RKO (cell line): ENCODE measurements at regions not wholly inside any gene's neighbourhood (a gene's known extent, or its start where the extent isn't known, plus 50 kb on each side); places are given as distances from the start of the nearest gene placed in this dataset.
A peak's percentile ranks its signal among the peaks of the same experiment; 100 is the strongest.

ENCODE experiments used
- DNase-seq: peaks from one replicate; pipeline ENCODE4 v3.0.0-alpha.2; 2016; ENCODE audit warnings: low spot score

GRCh38 chr5:28516722-28517121 is 1478.3 kb upstream of the CDH9 start:
- no peak for DNase-seq

DNA sequence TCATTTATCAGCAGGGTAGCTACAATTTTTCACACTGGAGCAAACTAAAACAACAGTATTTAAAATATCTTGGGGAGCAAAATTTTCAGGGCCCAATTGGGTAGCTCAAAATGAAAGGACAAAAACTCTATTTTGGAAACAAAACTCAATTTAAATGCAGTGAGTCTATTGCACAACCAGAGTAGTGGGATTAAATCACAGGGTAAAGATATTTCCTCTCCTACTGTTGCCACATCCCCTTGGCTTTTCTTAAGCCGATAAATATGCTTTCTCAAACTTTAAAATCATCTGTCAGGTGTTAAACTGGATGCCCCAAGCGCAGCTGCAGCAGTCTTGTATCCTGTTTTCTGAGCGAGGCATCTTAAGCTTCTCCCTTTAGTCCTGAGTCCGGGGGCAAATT is 1474.3 kb upstream of the CDH9 start:
- DNase-seq: no peak

- no peak for DNase-seq
Measured at GRCh38 chr5:28505121-28505520, 1466.7 kb upstream of the CDH9 start.

DNA sequence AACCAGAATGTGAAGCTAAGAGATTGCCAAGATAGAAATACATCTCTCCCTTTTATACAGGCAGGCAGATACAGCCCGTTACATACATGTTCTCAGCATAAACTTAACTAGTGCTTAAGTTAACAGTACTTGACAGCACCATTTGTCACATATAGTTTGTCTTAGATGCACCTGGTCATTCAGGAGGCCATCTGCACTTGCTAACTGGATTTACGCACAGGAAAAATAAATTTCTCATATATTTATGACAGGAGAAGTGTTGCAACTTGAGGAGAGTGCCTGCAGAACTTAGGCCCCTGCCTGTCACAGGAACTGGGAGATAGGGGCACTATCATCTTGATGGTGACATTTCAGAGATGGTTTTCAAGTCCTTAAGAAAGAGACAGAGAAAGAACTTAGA is 1462.1 kb upstream of the CDH9 start:
- DNase-seq: no peak

- DNase-seq: no peak
Measured at GRCh38 chr5:28499766-28500290, 1461.4 kb upstream of the CDH9 start.

GRCh38 chr5:28495876-28496275 is 1457.5 kb upstream of the CDH9 start:
- DNase-seq: no peak

DNA sequence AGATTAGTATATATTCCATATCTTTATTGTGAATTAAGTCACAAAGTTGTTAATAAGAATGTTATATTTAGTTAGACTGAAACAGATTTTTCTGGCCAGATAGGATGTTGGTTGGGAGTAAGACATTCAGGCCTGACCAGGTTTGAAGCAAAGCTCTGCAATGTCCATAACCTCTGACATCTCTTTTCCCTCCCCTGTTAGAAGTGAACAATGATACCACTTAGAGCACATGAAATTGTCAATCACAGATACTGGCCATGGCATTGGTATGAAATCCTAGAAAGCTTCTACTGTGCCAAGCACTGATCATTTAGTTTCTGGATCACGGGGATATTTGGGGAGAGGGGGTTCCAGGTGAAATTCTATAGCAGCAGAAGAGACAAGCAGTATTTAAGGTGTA is 1455.1 kb upstream of the CDH9 start:
- no peak for DNase-seq

DNA sequence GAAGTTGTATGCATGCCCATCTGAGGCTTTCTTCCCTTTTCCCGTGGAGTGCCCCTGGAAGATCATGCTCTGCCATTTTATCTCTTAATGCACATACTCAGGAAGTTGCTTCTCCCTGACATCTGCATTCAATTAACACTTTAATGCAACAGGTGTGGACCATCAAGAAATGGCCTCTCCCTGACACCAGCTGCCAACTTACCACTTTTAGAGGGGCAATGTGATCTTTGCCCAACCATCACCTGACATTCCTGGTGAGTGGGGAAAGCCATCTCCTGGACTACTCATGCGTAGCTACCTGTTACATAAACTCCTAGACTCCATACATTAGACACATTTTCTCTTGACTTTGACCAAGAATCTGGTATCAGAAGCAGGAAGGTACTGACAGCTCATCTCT is 1450.4 kb upstream of the CDH9 start:
- no peak for DNase-seq

DNA sequence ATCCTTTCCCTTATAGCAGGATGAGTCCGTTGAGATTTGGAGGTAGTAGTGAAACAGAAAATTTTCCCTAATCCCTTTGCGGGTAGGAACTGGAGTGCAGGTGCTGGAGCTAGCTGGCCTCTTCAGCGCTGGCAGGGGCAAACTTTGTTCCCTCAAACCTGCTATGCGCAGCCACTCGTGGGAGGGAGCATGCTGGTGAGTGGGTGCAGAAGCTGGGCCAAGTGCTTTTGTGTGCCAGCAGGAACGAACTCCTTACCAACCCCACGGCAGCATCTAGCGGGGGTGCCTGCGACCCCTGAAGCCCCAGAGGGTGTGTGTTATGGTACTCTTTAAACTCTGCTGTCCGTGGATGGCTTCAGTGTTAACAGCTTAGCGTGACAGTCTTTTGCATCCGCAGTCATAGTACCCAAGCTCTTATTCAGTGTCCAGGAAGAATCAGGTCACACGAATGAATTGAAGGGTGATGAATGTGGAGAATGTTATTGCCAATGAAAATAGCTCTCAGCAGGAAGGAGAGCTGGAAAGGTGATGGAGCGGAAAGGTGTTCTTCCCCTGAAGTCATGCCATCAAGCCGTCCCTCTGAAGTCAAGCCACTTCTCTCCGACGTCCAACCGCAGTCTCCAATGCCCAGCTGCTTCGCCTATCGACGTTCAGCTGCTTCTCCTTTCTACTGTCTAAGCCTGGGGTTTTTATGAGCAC is 1445.1 kb upstream of the CDH9 start:
- no peak for DNase-seq

DNA sequence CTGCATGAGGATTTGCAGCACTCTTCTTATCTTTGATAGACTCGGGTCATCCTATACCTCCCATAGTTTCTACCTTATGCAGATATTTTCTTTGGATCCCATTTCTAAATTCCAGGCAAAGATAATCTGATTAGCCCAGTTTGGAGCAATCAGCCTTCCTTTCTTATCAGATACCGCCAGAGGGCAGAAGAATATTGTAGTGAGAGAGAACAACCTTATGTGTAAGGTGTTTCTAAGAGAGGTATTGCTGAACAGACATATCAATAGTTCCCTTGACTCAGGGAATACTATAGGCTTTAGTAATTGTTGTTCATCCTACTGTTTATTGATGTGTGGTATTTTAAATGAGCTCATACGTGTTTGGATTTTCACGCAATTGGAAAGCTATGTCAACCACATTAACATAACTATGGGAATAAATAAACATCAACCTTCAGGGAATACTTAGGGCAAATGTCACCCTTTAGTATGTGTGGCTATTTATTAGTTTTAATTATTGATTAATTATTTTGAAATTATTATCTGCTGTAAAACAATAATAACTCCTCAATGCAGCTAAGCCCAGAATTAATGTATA is 1435.2 kb upstream of the CDH9 start:
- peak; percentile 55 for DNase-seq

DNA sequence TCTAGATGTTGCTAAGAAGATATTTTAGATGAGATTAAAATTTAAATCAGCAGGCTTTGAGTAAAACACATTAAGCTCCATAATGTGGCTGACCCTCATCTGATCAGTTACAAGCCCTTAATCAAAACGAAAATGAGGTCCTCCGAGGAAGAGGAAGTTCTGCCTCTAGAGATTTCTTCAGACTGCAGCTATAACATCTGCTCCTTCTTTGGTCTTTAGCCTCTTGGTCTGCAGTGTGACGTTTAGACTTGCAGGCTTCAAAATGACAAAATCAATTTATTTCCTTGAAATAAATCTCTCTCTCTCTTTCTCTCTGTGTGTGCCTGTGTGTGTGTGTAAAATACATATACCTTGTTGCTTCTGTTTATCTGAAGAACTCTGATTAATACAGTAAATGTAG is 1429.8 kb upstream of the CDH9 start:
- DNase-seq: no peak

DNA sequence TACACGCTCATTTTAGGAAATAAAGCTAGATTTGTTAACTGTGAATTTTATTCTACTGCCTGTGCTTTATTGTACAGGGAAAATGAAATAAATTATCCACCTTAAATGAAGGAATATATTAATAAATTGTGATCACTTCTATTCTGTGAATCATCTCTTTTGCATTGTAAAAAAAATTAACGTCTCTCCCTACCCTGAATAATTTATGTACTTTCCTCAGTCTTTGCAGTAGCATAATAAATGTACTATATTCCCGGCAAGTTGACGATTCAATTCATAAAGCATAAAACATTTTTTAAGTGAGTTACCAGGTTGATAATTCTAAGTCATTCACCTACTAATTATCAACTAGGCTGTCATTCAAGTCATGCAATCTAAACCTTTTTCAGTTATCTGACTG is 1425.3 kb upstream of the CDH9 start:
- DNase-seq: no peak

- no peak for DNase-seq
Measured at GRCh38 chr5:28451483-28451882, 1413.1 kb upstream of the CDH9 start.

- no peak for DNase-seq
Measured at GRCh38 chr5:28450997-28451396, 1412.6 kb upstream of the CDH9 start.

DNA sequence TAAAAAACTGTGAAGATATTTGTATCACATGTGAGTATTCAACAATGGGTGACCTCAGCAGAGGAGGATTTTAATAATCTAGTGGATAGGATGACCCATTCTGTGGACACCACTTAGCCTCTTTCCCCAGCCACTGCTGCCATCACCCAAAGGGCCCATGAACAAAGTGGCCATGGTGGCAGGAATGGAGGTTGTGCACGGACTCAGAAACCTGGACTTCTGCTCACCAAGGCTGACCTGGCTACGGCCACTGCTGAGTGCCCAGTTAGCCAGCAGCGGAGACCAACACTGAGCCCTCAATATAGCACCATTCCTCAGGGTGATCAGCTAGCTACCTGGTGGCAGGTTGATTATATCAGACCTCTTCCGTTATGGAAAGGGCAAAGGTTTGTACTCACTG is 1410.4 kb upstream of the CDH9 start:
- no peak for DNase-seq

- DNase-seq: no peak
Measured at GRCh38 chr5:28430565-28431178, 1392.3 kb upstream of the CDH9 start.

DNA sequence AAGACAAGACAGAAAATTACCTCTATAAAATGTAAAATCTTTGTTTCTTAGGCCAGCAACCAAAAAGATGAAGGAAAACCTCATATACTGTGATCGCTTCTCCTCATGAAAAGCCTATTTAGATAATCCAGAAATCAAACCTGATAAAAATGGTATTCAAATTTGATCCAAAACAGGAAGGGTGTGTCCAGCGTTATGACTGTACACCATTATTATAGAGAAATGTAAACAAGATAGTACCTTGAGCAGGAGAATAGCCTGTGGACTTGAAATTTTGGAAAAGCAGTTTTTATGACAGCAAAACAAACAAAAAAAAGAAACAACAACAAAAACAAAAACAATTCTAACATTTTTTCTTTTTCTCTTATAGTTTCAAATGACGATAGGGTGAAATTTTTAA is 1382.8 kb upstream of the CDH9 start:
- no peak for DNase-seq

- DNase-seq: peak; percentile 16
Measured at GRCh38 chr5:28415791-28416443, 1377.5 kb upstream of the CDH9 start.

- no peak for DNase-seq
Measured at GRCh38 chr5:28414619-28415018, 1376.2 kb upstream of the CDH9 start.

DNA sequence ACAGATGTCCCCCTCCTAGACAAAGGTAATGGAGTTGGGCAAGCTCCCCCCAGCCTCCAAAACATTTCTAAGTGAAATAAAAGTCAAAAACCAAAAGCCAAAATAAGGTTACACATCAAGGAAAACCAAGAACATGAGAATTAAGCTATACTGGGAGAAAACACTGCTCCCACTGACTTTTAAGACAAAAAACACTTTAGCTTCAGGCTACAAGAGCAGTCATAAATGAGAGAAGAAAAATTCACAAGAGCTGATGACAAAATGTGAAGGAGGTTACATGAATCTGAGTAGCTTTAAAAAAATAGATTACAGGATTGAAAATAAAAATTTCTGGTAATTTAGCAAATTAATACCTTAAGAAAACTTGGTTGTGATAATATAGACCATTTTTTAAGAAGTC is 1370.3 kb upstream of the CDH9 start:
- DNase-seq: no peak

GRCh38 chr5:28408186-28408585 is 1369.8 kb upstream of the CDH9 start:
- peak; percentile 65 for DNase-seq

GRCh38 chr5:28404363-28405071 is 1366.1 kb upstream of the CDH9 start:
- DNase-seq: no peak
